GM21529 (cell line): ENCODE measurements at regions not wholly inside any gene's neighbourhood (a gene's known extent, or its start where the extent isn't known, plus 50 kb on each side); places are given as distances from the start of the nearest gene placed in this dataset.

Experiments used
- ATAC-seq: cut with Tn5 transposase; IDR thresholded peaks from one replicate; pipeline ENCODE4 v1.9.1; 2021; ENCODE audit not compliant: unreplicated experiment

DNA sequence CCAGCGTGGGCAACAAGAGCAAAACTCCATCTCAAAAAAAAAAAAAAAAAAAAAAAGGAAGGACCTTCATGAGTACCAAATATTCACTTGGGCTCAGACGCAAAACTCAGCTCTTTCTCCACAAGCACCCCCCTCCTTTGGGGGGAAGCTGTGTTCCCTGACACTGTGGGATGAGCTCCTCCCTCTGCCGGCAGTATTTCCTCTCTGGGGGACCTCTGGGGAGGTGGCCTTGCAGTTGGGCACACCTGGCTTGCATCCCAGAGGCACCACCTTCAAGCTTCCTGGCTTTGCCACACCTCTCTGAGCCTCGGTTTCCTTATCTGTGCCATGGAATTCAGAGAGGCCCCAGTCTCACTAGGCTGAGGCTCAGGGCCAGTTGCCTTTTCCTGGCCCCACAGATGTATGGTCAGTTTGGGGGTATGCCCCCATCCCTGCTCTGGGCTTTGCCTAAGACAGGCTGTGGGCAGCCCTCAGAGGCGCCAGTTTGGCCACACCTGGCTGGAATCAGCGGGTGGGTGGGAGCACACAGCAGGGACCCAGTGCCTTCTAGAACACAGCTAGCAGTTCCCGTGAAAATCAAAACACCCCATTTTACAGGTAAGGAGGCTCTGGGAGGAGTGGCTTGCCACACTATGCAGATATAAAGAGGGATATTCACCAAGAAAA is 157.5 kb upstream of the IER5L start:
- ATAC-seq = no peak

DNA sequence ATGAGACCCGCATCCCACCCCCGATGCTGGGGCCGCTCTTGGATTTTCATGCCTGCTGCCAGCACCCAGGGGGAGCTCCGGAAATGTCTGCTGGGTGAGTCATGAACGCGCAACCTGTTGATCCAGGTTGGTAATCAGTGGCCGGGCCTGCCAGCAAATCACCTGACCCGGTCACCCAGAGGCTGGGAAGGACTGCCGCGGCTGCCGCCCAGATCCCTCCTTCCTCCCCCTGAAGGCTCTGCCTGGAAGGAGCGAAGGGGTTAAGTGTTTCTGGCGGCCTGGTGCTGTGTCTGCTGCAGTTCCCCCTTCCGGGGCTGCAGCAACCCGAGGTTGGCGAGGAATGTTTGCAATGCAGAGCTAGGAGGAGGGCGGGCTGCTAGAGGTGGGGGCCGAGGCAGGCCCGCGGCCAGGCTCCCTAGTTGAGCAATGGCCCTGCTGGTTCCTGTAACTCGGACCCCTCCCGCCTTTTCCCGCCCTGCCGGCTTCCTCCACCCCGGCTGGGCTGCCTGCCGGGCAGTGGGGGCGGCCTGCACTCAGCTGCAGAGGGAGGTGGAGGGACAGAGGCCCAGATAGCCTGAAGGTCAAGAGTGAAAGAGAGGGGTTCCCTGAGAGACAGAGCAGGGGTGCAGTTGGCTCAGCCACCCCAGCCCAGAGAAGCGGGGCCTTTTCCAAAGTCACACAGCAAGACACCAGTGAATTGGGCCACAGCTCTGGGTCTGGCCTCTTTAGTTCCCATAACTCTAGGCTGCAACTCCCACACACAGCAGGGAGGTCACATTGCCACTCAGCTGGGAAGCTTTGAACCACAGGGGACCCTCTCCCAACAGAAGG is 156.3 kb upstream of the IER5L start:
- no peak for ATAC-seq

DNA sequence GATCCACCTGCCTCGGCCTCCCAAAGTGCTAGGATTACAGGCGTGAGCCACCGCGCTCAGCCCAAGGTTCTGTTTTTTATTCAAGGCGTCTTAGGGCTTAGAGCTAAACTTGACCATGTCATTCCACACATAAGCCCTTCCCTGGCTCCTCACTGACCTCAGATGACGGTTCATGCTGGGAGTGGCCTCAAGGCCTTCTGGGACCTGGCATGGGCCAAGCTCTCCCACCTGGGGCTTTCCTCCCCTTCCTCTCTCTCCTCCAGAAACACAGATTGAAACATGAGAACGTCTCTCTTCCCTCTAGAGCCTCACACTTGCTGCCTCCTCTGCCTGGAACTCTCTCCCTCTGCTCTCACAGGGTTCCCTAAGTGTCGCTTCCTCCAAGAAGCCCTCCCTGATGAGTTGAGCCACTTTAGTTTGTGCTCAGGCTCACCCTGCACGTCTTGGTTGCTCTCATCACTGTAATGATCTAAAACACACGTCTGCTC is 155.6 kb upstream of the IER5L start:
- no peak for ATAC-seq

DNA sequence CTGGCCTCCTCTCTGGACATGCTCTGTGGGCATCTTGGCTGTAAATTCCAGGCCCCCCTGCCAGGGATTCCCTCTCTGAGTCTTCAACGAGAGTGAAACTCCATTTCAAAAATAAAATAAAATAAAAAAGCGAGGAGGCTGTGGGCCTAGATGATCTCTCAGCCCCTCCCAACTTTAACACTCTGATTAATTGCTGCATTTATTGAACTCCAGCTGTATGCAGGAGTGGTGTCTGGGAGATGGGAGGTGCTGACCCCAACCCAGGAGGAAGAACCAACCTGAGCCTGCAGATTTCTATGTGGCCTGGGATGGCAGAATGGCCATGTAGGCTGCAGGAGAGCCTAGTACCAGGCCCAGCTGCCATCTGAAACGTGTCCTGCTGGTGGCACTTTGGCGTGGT is 154.5 kb upstream of the IER5L start:
- ATAC-seq = no peak

DNA sequence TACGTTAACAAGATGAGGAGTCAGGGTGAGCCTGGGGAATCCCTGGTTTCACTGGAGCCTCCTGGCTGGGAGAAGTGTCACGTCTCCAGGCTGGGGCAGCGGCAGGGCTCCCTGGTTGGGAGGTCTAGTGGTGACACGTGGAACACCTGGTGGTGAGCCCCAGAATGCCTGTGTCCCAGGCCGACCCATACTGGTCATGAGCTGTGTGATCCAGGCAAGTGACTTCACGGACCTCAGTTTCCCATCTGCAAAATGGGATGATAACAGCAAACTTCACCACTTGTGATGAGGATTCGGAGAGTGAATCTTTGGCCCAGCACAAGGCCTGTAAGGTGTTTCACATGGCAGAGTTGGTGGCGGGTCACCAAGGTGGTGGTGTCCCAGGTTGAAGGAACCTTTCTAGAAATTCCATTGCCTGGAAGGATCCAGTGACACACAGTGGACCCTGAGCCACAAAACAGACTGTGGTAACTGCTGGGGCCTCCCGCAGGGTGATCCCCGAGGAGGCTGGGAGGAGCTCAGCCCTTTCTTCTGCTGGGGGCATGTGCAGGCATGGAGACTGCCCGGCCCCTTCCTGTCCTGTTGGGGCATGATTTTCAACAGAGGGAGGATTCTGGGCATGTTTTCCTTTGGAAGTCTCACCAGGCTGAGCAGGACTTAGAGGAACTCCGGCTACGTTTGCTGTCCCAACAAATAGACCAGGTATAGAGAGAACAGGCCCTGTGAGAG is 153.9 kb upstream of the IER5L start:
- no peak for ATAC-seq

DNA sequence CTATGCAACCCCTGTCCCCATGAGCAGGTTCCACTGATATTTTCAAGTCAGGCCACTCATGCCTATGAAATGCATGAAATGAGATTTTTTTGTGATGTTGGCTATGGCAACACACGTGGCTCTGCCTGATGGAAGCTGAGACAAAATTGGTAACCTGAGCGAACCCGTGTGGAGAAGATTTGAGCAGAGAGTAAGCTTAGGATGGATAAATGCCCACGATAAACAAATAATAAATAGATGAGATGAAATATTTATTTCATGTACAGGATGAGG is 153.4 kb upstream of the IER5L start:
- ATAC-seq = no peak

DNA sequence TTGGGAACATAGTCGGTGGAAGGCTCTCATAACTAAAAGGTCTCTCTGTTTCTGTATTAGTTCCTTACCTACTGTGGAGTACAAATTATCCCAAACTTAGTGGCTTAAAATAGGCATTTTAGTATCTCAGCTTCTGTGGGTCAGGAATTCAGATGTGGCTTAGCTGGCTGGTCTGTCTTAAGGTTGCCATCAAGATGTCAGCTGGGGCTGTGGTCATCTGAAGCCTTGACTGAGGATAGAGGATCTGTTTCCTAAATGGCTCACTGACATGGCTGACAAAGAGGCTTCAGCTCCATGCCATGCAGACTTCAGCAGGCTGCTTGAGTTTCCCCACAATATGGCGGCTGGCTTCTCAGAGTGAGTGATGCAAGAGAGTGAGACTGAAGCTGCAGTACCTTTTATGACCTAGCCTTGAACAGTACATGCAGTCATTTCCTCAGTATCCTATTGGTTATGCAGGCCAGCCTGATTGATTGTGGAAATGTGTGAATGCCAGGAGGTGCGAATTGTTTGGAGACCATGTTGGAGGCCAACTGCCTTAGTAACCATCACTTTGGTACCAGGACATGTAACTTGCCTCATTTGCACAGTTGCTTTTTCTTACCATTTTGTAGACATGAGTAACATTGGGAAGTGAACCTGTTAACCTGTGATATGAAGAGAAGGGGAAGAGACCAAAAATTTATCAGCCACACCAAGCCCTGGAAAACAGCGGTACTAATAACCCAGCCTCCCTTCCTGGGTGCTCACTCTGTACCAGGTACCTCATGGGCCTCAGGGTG is 152.8 kb upstream of the IER5L start:
- ATAC-seq = no peak

DNA sequence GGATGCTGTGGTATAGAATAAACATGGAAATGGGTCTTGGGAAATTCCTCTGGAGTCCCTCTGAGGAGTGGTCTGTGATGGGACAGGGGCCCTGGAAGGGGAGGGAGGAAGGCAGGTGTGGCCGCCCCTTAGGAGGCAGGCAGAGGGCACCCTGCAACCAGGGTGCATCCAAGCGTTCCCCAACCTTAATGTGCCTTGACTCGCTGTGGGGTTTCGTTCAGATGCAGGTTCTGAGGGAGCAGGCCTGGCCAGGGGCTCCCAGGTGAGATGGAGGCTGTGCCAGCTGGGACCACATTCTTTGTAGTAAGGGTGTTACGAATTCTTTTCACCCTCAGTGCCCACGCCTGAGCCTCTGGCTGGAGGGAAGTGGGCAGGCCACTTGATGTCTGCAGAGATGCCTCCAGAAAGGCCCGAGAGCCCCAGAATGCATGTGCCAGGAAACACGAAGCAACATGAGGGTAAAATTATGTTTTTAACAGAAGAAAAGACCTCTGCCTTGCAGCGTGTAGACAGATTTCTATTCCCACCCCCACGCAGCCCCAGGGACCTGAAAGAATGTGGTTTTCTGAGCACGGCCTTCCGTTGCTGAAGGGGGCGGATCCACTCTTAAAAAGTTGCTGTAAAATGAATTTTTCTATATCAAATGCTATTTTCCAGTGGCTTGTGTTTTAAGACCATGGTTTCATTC is 150.4 kb upstream of the IER5L start:
- no peak for ATAC-seq

DNA sequence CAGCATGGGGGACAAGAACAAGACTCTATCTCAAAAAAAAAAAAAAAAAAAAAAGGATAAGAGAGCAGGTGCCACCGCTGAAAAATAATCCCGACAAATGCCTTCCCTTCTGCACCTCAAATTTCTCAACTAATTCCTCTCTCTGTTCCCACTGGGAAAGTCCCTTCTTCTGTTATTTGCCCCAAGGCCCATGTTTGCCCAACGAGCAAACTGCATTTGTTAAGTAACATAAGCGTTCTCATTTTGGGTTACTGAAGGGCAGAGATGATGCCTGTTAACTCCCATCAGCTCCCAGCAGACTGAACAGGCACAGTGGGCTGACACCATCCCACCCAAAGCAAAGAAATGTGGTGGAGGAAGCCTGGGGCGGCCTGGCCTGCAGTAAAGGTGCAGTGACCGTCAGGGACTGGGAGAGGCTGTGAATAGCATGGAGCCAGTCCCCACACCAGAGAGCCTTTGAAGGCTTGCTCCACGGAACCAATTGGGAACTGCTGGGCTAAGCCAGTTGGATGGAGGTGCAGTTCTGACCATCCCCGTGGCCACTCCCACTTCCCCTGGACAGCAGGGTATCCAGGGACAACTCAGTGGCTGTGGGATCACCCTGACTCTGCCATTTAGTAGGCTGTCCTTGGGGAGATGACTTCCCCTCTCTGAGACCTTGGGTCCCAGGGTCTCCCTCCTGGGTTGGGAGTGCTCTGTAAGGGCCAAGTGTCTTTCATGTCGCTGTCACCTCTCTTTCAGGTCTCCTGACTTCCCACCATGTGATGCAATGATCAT is 149.7 kb upstream of the IER5L start:
- ATAC-seq = no peak

DNA sequence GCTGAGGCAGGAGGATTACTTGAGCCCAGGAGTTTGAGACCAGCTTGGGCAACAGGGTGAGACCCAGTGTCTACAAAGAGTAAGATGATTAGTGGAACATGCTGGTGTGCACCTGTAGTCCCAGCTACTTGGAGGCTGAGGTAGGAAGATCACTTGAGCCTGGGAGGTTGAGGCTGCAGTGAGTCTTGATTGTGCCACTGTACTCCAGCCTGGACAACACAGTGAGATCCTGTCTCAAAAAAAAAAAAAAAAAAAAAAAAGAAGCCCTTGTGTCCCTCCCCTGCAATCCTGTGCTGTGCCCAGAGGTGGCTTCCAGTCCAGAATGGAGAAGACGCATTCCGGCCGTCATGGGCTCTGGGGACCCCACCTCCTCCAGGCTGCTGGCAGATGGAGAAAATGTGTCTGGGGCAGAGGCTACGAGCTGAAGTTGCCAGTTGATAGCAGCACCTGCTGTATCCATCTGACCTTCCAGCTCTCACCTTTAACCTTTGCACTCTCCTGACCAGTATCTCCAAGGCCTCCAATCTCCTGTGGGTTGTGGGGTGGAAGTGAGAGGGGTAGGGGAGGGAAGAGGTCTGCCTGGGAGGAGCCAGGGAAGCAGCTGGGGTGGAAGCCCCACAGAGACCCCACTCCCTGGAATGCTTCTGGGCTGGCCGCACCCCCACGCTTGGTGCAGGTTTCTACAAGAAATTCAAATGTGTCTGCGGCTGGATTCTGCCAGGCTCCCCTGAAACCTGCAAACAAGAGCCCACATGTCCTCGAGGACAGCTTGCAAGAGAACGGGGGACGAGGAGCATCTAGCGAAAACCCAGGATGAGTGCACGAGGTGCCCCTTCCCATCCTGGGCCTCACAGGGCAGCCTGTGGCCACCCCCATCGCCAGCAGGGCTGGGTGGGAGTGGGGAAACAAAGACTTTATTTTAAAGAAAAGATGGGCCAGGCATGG is 148.3 kb upstream of the IER5L start:
- ATAC-seq = no peak

DNA sequence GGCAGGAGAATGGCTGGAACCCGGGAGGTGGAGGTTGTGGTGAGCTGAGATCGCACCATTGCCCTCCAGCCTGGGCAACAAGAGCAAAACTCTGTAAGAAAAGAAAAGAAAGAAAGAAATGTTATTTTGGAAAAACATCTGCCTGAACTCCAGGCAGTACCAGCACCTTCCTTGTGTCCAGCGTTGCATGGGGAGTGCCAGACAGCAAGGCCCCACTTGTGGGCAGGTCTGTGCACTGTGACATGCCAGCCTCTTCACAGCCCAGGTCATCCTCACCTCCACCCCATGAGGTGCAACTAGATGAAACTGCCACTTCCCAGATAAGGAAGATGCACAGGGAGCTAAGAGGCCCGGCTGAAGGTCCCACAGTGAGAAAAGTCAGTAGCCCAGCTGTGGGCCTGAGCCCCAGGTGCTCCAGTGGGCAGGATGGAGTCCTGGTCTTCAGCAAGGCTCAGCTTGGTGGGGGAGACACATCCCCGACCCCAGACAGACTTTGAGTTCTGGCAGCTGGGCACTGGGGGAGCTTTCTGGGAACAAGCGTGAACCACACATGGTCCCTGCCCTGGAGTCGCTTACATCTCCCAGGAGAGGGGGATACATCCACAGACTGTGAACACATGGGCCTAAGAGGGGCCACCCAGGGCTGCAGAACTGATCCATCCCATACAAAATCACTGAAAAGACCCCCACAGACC is 146.9 kb upstream of the IER5L start:
- ATAC-seq = no peak

DNA sequence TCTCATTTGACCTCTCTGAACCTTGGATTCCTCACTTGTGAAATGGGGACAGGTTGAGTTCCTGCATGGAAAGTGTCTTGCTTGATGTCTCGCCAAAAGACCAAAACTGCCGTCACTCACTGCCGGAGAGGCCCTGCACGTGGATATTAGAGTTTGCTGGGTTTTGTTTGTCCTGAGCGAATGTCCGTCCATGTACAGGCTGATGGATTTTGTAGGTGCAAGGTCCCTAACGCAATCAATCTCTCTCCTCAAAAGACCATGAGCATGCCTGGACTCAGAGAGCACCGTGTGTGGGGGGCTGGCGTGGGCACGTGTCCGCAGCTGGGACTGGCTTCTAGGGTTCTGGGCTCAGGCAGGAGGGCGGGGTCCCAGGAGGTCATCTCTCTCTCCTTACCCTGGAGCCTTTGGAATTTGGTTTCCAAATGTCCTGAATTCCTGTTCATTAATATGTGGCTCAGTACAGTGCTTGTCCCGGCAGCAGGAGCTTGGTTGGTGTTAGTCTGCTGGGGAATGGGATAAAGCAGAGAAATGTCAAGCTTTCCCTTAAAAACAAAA is 146.0 kb upstream of the IER5L start:
- no peak for ATAC-seq

DNA sequence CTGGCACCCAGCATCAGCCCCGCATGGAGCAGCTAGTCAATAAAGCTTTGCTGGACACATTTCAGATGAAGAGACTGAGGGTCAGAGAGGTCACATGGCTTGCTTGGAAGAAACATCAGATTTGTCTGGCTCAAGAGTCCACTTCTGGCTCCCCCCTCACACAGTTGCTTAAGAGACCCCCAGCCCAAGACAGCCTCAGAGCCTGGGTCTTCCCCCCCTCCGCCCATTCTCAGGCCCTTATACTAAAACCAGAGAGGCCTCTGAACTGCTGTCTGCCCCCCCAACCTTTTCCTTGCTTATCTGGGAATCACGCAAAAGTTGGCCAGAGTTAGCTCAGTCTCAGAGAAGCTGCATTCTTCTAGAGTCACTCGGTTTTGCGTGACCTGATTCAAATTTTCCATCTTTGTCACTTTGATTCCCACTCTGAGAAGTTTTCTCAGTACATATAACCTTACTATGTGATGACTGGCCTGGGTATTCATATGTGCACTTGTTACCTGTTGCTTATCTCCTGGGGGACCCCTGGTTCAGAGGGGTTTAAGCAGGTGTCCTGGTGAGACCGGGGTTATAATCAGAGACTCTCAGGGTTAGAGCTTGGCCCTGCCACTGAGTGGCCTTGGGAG is 145.4 kb upstream of the IER5L start:
- ATAC-seq = no peak

DNA sequence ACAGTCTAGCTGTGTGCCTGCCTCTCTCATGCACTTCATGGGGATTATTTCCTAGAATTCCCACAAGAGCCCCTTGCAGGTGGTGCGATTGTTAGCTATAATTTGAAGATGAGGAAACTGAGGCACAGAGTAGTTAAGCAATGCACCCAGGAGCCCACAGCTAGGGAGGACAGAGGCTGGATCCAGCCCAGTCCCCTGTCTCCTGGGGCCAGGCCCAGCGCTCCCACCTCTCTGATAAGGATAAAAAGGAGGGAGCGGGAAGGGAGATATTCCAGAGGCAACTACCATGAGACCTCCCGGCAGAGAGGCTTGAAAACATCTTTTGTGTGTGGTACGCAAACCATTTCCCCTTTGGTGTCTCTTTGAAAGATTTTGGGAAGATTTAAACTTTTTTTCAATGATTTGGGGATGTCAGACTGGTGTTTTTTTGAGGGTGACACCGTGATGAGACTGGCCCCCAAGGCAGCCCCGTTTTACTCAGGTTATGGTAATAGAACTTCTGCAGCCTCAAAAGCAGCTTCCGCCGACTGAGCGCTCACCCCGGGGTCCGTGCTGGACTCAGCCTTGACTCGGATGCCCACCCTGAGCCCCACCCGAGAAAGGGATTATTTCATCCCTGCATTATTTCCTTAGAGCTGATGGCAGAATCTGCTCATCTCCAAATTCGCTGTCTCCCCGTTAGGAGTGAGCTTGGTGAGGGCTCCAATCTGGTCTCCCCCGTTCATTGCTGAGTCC is 144.7 kb upstream of the IER5L start:
- ATAC-seq = no peak

DNA sequence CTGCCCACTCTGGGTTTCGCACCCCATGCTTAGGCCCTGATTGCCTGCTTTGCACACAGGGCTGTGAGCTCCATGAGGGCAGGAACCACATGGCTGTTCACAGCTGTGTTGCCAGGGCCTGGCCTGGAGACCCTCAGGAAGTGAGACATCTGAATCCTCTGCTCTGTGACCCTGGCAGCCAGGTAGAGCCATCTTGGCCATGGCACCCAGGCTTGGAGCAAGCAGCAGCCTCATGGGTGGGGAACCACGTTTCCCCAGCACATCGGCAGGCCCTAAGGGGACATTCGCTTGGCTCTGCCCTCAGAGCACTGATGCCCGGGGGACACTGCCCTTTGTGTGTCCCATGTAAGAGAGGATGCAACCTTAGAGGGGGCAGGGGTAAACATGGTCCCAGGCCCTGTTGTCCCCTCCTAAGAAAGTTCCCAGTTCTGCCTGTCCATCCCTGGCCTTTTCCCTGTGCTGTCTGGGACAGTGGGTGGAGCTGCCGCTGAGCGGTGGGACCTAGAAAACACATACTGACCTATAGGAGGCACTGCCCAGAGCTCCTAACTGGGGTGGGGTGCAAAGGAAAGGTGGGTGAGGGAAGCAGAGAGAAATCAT is 144.1 kb upstream of the IER5L start:
- ATAC-seq = no peak

DNA sequence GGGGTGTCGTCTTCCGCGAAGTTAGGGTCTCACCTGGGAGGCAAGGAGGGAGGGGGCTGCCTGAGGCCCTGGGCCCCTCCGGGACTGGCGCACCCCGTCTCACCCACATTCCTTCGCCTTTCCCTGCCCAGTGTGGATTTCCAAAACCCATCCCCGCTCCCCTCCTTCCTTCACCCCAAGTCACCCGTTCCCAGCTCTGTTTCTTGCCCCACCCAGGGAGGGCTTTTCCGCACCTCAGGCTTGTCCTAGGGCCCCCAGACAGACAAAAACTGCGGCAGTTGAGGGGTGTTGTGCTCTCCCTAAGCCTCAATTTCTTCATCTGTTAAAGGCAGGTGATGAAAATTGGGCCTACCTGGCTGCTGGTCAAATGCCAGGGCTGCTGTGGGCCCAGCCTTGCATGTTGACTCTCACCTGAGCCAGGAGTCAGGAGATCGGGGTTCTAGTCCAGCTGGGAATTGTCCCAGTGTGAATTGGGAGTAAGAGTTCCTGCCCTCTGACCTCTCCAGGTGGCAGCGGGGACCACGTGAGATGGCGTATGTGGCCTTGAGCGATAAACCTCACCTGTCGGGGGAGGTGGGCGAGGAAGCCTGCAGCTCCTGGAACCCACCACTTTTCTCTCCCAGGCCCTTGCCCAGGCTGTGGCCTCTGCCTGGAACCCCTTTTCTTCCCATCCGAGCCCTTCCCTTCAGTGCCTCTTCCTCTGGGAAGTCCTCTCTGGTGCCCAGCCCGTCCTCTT is 143.4 kb upstream of the IER5L start:
- no peak for ATAC-seq
